Ascending aorta (tissue), 2 donors: ENCODE measurements at regions not wholly inside any gene's neighbourhood (a gene's known extent, or its start where the extent isn't known, plus 50 kb on each side); places are given as distances from the start of the nearest gene placed in this dataset.

Experiments used
- DNase-seq, 2 donors: peaks; one replicate each; pipeline ENCODE4 v3.0.0-alpha.2; 2019; ENCODE audit warnings: low spot score in 2 of 2
- H3K27ac ChIP-seq, 2 donors: fragments of 200-600 bp; sonication (generic); one replicate each; pipeline ENCODE4 v1.5.1; 2016 to 2017; ENCODE audit warnings: mild to moderate bottlenecking in 1 of 2
- H3K27me3 ChIP-seq: fragments of 200-600 bp; sonication (generic); one replicate; pipeline ENCODE4 v1.5.1; 2017
- H3K36me3 ChIP-seq, 2 donors: fragments of 200-600 bp; sonication (generic); one replicate each; pipeline ENCODE4 v1.5.1; 2016
- H3K4me1 ChIP-seq, 2 donors: fragments of 200-600 bp; sonication (generic); one replicate each; pipeline ENCODE4 v1.5.1; 2016 to 2017; ENCODE audit warnings: mild to moderate bottlenecking in 1 of 2
- H3K4me3 ChIP-seq, 2 donors: fragments of 200-600 bp; sonication (generic); one replicate each; pipeline ENCODE4 v1.5.1; 2016 to 2017; ENCODE audit warnings: mild to moderate bottlenecking in 1 of 2
- H3K9me3 ChIP-seq, 2 donors: fragments of 200-600 bp; sonication (generic); one replicate each; pipeline ENCODE4 v1.5.1; 2016
- intact Hi-C: fragments of 100-400 bp; cut with DNase I; formaldehyde crosslinking; loops from one replicate; pipeline ENCODE4 v1.15.1; 2023
- TF ChIP-seq, protein P1 (sequence below), 3 experiments: fragments of 200-600 bp in 2 of 3; fragments of 450-650 bp in 1 of 3; sonication (generic) in 2 of 3; IDR thresholded peaks; one replicate each; pipeline ENCODE4 v1.5.1; 2016 to 2019; ENCODE audit warnings: antibody characterized with exemption in 3 of 3, mild to moderate bottlenecking in 1 of 3, moderate library complexity in 1 of 3

DNA sequence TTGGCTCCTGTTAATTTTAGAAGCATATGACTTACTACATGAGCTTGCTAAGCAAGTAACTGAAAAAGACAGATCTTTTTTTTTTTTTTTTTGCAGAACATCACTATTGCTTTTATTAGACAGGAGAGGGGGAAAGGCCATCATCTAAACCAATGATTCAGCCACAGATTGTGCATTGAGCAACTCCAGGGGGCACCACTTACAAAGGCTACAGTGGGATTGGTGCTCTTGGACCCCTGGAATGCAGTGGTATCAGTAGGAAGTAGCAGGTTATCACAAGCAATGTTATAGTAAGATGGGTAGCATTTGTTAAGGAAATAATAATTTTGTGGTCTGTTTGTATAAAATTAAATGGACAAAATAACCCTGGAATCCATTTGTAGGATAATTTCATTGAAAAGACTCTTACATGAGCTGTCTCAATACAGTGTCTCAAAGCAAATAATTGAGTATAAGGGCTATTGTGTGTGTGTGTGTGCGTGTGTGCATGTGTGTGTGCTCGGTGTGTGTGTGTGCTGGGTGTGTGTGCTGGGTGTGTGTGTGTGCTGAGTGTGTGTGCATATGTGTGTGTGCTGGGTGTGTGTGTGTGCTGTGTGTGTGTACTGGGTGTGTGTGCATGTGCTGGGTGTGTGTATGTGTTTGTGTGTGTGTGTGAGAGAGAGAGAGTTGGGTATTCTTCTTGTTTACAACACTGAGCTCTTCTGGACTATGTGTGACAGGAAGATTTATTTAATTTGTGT, 296.3 kb downstream of the PCDH7 start:
- no peak overlapping the region for H3K27ac ChIP-seq
- intact Hi-C loops = no loop called here
- H3K4me3 ChIP-seq = no peak overlapping the region
- no peaks in the 10 kb centered on the region for H3K27me3 ChIP-seq
- H3K36me3 ChIP-seq = no peaks in the 10 kb centered on the region
- H3K9me3 ChIP-seq = no peaks in the 10 kb centered on the region
- TF ChIP-seq, protein P1, sequence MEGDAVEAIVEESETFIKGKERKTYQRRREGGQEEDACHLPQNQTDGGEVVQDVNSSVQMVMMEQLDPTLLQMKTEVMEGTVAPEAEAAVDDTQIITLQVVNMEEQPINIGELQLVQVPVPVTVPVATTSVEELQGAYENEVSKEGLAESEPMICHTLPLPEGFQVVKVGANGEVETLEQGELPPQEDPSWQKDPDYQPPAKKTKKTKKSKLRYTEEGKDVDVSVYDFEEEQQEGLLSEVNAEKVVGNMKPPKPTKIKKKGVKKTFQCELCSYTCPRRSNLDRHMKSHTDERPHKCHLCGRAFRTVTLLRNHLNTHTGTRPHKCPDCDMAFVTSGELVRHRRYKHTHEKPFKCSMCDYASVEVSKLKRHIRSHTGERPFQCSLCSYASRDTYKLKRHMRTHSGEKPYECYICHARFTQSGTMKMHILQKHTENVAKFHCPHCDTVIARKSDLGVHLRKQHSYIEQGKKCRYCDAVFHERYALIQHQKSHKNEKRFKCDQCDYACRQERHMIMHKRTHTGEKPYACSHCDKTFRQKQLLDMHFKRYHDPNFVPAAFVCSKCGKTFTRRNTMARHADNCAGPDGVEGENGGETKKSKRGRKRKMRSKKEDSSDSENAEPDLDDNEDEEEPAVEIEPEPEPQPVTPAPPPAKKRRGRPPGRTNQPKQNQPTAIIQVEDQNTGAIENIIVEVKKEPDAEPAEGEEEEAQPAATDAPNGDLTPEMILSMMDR (IDR thresholded peaks at IDR 0.05) = no peak
- DNase-seq = no peak
- H3K4me1 ChIP-seq = peaks cover 0 to 8% of the 10 kb centered on the region in 2 donors

DNA sequence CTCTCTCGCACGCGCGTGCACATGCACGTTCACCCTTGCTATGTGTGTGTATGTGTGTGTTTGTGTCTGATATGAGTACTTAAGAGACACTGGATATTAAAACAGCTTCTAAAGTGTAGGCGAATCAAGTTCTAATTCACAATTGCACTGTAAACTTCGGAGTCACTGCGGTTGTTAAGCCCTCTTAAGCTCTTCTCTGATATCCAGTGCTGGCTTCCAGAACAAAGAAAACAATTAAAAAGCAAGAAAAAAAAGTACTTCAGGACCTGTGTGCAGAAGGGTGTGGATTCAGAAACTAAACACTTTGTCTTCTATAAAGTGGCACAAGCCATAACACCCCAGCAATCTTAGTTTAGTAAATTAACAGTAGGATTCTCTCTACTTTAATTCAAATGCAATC, 300.2 kb downstream of the PCDH7 start:
- Histone ChIP-seq H3K4me3 (no peak overlapping the region), H3K9me3 (no peaks in the 10 kb centered on the region), H3K27me3 (no peaks in the 10 kb centered on the region), H3K36me3 (no peaks in the 10 kb centered on the region), H3K4me1 (peaks cover 0 to 16% of the 10 kb centered on the region in 2 donors), H3K27ac (no peak overlapping the region)
- intact Hi-C loops = no loop called here
- DNase-seq = no peak
- TF ChIP-seq, protein P1 (IDR thresholded peaks at IDR 0.05) = no peak

DNA sequence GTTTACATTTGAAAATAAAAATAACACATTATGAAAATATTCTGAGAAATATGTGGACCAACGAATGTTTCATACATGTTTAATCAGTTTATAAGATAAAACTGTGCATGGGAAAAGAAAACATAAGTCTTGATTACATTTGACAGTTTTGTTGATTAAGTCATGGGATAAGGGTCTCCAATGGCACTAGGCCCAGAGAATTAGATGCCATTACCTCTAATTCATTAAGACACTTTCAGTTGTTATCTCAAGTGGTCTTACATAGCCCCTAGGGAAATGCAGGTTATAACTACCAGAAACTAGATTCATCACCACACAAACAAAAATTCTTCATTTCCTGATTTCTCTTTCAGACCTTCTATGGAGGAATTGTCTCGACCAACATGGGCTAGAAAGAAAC, 300.8 kb downstream of the PCDH7 start:
- TF ChIP-seq, protein P1 (IDR thresholded peaks at IDR 0.05) = no peak
- Histone ChIP-seq H3K9me3 (no peaks in the 10 kb centered on the region), H3K4me3 (no peak overlapping the region), H3K27ac (no peak overlapping the region), H3K27me3 (no peaks in the 10 kb centered on the region), H3K36me3 (no peaks in the 10 kb centered on the region), H3K4me1 (peaks cover 0 to 16% of the 10 kb centered on the region in 2 donors)
- intact Hi-C loops = no loop called here
- DNase-seq = no peak

DNA sequence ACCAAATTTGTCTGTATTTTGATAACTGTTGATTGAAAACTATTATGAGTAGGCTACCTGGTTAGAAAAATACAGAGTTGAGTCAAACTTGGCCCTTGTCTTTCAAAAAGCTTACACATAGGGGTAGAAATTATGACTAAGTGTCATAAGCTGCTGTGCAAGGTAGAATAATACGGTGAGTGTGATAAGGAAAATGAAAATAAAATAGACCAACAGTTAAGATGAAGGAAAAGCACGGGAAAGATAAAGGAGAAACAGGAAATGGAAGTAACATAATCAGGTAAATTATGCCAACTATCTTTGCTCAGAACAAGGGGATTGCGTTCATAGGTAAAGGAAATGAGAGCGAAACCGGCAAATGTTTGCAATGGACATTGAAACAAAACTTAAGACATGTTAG, 302.5 kb downstream of the PCDH7 start:
- H3K4me1 ChIP-seq = peaks cover 0 to 16% of the 10 kb centered on the region in 2 donors
- H3K9me3 ChIP-seq = no peaks in the 10 kb centered on the region
- H3K27ac ChIP-seq = peak overlapping the region; percentile 2 to 5
- H3K36me3 ChIP-seq = no peaks in the 10 kb centered on the region
- DNase-seq = no peak
- TF ChIP-seq, protein P1 (IDR thresholded peaks at IDR 0.05) = no peak
- H3K27me3 ChIP-seq = no peaks in the 10 kb centered on the region
- intact Hi-C loops = no loop called here
- peak overlapping the region in 1 of 2 donors; percentile 19 for H3K4me3 ChIP-seq

DNA sequence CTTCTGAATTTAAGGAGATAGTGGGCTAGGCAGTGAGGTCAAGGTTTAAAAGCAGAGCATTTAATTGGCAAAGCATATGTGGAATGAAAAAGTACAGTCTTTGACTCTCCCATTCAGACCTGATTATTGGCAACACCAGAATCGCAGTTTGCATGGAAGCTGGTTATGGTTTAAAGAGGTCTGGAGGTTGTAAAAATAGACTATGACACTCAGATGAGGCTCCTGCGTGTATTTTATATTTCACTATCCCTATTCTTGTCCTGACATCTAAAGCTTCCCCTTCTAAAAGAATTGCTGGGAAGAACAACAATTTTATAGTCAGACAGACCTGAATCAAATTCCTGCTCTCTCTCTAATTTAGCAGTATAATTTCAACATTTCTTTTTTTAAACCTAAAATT, 302.9 kb downstream of the PCDH7 start:
- H3K27ac ChIP-seq = peak overlapping the region; percentile 2 to 5
- H3K4me1 ChIP-seq = peaks cover 0 to 16% of the 10 kb centered on the region in 2 donors
- no peaks in the 10 kb centered on the region for H3K27me3 ChIP-seq
- H3K36me3 ChIP-seq = no peaks in the 10 kb centered on the region
- H3K4me3 ChIP-seq = peak overlapping the region in 1 of 2 donors; percentile 19
- H3K9me3 ChIP-seq = no peaks in the 10 kb centered on the region
- TF ChIP-seq, protein P1 (IDR thresholded peaks at IDR 0.05) = no peak
- intact Hi-C loops = no loop called here
- DNase-seq = no peak
